ENCODE measurements at regions not wholly inside any gene's neighbourhood (a gene's known extent, or its start where the extent isn't known, plus 50 kb on each side); places are given as distances from the start of the nearest gene placed in this dataset.
"Not testable (repeated sequence)": the region's sequence is repeated elsewhere in the genome, so short reads cannot be mapped to it uniquely, and the experiment has no call there.

DNA sequence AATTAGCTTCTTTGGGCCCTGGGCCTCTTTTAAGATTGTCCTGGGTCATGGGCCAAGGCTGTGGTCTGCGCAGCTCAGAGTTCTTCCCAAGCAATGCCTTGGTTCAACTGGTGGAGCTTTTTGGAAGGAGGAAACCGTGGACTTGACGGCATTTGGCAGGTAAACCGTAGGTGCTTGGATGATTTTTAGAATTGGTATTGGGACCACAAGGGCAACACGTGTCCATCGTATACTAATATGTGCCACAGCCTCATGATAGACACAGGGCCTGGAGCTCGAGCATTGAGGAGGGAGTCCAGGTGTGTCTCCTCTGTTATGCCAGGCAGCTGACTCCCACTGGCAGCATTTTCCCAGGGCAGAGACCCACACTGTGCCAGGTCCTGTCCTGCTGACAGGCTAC, 120.9 kb upstream of the PITX1 start:
- no peak for DNase-seq

DNA sequence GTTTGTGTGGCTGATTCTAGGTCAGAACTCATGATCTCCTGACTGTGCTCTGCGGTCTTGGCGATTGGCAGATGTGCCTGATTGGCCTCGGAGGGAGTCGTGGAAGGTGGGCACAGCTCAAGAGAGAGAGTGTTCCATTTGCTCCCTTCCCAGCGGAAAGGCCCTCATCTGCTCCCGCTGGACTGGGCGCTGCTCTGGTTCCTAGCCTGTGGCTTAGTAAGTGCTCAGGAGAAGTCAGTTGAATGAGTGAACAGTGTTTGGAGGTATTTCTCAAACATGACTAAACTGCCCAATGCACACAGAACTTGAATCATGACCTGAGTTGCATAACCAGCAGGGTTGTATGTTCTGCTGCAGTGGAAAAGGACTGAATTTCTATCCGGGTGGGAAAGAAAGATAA, 120.2 kb upstream of the PITX1 start:
- DNase-seq, result no peak

DNA sequence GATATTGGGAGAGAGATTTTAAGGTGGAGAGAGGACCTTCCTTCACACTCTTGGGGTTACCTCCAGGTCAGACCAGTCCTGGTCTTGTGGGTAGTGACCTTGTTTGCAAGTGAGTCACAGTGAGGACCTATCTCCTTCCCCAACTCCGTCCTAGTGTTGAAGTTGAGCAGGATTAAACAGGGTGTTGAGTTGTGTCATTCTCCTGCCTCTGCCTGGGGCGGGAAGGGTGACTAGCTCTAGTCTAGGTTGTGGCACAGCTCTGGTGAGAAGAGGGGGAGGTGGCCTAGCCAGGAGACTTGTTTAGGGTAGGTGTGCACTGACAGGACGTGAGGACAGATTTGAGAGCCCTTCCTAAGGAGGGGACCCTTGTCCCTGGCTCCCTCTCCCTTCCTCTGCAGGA, 119.6 kb upstream of the PITX1 start:
- DNase-seq, result no peak

DNA sequence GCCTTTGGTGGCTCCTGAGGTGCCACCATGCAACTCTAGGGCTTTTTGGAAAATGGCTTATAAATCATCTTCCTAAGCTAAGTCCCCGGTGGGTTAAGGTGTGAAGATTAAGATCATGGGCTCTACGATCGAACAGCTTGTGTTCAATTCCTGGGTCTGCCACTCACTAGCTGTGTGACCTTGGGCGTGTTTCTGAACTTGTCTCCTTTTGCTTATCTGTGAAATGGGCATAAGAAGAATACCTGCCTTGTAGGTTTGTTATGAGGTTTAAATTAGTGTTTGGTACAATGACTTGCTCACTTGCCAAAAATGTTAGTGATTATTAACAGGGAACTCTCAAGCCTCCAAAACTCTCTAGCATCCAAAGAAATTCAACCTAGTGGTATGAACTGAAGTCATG, 119.2 kb upstream of the PITX1 start:
- DNase-seq, result no peak

DNA sequence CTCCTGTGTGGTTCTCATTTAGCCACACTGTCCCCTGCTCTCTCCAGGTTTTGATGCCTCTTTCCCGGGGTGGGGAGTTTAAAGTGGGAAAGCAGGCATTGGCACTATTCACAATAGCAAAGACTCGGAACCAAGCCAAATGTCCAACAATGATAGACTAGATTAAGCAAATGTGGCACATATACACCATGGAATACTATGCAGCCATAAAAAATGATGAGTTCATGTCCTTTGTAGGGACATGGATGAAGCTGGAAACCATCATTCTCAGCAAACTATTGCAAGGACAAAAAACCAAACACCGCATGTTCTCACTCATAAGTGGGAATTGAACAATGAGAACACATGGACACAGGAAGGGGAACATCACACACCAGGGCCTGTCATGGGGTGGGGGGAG, 117.6 kb upstream of the PITX1 start:
- not testable (repeated sequence) for DNase-seq

DNA sequence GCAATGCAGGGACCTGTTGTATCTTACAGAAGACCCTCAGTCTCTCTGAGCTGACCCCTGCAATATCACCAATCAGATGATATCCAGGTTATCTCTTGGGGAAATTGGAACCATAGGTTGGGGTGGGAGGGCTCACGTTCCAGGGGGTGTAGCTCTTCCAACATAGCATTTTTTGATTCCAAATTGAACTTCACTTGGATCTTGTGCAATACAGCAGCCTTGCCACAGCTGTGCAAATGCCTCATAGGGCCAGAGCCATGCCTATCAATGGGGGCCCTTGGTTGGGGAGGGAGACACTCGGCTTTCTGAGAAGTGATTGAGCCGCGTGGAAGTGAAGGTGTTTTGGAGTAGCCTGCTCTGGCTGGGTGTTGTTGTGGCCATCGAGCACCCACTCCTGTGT, 117.2 kb upstream of the PITX1 start:
- no peak for DNase-seq

DNA sequence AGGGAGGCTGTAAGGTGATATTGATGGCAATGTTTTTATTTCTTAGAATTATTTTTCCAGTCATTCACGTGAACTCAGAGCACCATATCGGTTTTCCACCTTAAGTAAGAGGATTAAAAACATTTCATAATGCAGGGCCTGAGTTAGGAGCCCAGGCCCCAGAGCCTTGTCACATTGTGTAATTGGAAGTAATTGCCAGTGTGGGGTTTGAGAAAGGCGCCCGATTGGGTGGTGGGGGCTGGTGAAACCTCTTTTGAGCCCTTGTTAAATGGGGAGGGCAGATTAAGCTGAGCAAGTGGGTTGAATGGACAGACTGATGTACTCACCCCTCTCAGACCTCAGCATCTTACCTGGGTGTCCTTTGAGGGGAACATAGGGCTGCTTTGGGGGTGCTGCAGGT, 116.7 kb upstream of the PITX1 start:
- DNase-seq, result no peak

DNA sequence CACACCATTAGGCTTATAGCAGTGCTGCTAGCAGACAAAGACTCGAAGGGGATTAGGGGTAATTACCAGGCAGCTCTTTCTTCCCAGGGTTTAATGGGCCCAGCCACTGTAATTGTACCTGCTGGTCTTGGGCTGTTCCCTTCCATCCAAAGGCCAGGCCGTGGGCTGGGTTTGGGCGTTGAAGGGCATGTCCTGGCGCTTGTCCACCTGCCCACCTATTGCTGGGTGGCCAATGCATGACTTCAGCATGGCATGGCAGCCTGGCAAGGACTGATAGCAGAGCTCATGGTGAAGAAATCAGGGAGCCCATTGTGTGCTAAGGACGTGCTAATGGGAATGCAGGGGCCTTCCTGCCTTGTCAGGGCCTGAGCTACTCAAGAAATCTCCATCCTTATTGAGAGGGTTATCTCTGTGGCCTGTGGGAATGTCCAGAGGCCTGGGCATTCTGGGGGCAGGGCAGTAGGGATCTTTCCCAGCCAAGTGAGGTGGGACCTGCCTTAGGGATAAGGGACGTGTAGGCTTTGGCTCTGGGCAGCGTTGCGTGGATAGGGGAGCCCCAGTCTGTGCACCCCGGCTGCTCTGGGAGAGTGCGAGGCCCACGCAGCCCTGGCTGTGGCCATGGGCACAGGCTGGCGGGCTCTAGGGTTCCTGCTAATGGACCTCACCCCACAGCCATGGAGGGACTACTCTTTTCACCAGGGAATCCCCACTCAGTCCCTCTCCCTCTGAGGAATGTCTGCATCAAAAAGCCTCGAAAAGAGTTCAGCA, 116.1 kb upstream of the PITX1 start:
- no peak for DNase-seq

DNA sequence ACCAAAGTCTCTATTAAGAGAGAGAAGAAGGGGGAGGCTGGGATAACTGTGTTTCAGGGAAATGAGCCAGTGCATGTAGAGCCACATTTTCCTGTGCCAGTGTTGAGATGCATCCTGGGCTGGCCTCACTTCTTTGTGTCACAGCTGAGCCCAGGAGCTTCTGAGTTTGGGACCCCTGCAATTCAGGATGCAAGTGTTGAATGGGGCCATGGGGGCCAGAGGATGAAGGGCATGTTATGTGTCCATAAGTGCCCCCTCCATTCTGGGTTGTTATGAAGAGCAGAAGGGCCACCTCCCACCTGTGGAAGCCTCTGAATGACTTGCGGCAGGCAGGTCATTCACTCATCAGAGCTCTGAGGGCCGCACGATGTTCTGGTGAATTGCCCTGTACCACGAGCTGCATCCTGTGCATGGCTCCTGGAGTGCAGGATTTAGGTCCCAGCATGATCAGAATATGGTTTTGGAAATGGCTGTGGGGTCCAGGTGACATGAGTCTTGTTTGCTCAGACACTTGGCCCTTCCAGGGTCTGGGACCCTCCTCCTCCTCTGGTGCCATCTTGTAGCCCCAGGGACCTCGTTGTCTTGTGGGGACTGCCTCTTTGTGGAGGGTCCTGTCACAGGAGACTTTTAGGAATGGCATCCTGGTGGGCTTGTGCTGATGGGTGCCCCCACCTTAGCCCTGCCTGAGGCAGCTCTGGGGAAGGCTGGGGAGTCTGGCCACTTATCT, 115.4 kb upstream of the PITX1 start:
- no peak for DNase-seq

DNA sequence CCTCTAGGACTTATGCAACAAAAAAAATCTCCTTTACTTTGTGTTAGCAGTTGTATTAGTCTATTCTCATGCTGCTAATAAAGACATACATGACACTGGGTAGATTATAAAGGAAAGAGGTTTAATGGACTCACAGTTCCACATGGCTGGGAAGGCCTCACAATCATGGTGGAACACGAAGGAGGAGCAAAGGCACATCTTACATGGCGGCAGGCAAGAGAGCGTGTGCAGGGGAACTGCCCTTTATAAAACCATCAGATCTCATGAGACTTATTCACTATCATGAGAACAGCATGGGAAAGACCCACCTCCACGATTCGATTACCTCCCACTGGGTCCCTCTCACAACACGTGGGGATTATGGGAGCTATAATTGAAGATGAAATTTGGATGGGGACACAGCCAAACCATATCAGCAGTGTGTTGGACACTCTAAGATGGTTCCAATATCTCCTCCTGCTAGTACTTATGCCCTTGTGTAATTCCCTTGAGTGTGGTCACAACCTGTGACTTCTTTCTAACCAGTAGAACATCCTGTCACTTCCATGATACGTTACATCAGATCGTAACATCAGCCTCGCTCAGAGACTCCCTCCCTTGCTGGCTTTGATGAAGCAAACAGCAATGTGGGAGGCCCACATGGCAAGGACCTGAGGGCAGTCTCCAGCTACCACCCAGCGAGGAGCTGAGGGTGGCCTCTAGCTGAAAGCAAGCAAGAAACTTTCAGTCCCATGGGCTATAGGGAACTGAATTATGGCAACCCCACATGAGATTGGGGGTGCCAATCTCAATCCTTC, 113.5 kb upstream of the PITX1 start:
- DNase-seq, result no peak

DNA sequence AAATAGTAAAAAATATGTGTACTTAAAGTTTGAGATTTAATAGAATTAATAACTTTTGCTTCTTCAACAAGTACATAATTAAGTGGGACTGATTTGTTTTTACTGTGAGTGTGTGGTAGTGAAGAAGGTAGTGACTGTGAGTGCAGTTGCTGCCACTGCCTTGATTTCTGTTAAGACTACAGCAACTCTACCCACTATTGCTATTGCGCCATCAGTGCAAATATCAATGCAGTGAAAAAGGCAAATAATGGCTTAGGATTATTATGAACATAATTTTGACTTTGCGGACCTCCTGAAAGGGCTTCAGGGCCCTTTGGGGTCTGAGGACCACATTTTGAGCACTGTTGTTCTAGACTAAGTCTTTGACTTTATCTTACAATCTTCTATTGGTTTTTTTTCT, 112.0 kb upstream of the PITX1 start:
- DNase-seq, result no peak

DNA sequence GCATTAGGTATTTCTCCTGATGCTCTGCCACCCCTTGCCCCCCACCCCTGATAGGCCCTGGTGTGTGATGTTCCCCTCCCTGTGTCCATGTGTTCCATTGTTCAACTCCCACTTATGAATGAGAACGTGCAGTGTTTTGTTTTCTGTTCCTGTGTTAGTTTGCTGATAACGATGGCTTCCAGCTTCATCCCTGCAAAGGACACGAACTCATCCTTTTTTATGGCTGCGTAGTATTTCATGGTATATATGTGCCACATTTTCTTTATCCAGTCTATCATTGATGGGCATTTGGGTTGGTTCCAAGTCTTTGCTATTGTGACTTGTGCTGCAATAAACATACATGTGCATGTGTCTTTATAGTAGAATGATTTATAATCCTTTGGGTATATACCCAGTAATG, 109.7 kb upstream of the PITX1 start:
- DNase-seq, result not testable (repeated sequence)

DNA sequence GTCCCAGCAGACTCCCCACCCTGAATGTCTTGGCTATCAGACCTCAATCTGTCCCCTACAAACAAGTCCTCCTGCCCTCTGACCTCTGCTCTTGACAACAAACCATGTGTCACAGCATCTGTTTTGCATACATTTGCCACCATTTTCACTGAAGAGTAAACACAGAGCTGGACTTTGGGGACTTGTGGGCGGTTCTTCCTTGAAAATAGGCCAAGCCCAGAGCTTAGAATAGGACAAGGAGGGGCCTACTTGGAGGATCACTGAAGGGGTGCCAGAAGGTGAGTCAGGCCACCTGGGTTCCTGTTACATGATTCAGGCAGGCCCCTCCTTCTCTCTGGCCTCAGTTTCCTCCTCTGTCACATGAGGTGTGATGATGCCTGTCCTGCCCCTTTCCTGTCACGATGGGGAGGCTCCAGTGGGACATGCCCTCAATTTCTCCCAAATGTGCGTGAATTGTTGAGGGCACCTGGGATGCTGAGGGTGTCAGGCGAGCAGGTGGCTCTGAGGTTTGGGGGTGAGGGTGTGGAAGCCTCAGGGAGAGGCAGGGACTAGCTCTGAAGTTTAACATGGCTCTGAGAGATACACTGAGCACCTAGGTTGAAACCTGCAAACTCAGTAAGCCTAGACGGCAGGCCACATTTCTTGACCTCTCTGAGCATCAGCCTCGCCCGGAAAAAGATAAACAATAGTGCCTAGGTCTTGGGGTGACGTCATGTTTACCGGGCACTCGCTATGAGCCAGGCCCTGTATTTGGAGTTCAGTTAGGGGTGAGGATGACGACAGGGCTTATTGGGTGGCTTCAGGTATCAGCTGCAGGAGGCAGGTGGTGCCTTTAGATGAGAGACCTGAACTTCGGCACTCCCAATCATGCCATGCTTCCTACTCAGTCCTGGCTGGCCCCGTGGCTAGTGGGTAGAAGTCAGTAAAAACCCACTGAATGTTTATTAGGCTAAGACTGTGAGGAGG, 107.6 kb upstream of the PITX1 start:
- DNase-seq, result no peak

DNA sequence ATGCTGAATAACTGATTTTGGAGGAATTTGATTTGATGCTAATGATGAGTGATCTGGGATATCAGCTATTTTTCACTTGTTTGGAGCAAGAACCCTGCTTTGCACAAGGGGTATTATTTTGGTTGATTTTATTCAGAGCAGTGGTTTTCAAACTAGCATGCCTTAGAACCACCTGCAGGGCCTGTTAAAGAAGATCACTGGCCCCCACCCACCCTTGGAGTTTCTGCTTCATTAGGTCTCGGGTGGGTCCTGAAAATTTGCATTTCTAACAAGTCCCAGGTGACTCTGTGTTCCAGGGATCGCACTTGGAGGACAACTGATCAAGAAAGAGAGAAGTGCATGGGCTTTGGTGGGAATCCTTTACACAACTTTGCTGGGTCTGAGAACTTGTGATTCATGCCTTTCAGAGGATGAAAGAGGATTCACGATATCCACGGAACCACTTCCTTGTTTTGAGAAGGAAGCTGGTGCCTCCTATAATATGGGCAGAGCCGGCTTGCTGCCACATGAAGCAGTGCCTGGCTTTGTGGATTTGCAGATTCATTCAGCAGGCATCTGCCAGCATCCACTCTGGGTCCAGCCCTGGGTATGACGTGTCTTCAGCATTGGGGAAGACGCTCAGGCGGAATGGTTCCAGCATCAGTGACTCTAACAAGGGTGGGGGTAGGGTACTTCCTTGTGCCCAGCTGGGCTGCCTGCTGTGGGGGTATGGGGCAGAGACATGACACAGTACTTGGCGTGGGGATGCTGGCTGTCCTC, 106.6 kb upstream of the PITX1 start:
- DNase-seq, result no peak

DNA sequence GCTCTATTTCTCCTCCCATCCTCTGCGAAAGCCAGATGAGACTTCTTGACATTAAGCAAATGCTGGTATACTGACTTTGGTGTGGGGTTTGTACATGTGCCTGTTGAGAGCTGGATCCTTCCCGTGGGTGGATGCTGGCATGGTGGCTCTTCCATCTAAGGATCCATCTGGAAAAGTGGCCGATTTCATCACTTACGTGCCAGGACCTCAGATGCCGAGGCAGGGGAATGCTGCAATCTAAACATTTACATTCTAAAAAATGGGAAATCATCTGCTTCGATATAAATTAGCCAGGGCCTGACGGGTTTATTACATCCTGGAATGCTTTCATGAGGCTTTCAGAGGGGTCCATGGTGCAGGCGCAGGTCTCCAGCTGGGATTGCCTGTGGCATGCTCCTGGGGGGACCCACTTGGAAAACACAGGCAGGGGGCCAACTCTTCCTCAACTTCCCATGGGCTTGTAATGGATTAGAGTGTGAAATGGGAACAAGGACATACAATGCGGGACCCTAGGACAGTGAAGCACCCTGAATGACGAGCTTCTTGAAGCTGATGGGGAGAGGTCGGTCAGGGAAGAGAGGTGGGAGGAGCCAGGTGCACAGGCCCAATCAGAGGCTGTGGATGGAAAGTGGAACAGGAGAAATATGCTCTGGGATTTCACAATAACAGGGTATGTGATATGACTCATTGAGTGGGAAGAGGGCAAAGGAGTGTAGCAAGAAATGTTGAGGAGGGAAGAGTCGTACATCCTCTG, 105.5 kb upstream of the PITX1 start:
- no peak for DNase-seq

DNA sequence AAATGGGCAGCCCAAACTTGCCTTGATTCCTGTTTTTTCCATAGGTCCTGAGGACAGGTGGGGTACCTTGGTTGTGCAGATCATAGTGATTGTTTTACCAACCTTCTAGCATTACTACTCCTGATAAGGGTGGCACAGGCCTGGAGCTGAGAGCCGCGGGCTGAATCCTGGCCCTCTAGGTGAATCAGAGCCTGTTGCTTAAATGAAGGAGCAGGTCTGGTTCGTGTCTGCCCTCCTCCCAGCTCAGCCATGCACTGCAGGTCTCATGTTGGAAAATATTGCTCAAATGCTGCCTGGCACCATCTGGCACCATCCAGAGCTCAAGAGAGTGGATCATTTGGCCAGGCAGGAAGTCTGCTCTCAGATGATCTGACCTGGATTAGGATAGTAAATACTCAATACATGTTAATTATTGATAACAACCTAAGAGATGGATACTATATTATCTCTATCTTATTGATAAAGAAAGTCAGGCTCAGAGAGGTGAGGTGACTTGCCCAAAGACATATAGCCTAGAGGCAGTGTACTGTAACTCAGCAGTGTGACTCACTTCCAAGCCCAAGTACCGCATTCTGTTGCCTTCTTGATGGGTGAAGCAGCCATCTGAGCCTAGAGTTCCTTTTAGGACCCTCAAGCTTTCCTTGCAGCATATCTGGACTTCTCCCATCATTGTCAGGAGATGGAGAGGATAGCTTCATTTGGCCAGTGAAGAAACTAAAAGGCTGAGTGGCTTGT, 104.3 kb upstream of the PITX1 start:
- no peak for DNase-seq

DNA sequence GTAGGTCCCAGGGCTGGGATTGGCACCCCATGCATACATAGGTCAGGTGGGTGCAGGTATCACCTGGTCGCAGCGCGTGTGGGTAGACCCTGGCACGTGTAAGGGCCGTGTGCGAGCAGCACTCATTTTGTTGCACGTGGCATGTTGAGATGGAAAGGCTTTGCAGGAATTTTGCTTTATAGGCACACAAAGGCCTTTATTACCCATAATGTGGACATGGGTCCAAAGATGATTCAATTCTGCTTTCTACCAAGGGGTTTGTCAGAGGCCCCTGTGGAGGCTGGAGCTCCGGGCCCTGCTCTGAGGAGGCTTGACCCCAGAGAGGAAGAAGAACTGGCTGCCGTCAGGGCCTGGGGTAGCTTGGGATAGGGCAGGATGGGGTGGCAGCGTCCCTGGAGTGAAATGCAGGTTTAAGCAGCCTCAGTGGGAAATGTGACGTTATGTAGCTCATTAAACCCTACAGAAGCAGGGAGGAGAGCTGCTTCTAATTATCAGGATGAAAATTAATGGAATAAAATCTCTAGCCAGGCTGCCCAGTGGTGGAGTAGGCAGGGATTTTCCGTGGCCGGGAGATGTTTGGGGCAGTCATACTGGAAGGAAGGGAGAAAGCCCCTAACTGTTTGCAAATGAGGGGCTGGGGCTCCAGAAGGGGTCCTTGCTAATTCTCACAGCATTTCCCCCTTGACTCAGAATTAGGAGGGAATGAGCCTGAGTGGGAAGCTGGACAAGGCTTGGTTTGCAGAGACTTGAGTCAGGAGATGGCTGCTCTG, 103.3 kb upstream of the PITX1 start:
- no peak for DNase-seq

DNA sequence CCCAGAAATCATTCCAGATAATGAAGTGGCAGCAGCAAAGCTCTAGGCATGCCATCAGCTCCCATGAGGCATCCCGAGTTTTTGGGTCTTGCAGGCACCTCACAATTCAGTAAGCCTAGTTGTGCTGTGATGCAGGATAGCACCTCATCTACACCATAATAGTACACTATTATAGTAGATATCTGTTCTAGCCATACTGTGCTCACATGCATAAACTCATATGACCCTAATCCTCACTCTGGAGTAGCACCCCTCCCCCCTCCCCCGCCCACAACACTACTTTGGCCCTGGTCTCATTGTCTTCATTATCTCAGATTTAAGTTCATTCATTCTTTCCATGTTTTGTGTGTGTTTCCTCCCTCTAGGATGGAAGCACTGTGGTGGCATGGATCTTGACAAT, 102.5 kb upstream of the PITX1 start:
- DNase-seq, result no peak

DNA sequence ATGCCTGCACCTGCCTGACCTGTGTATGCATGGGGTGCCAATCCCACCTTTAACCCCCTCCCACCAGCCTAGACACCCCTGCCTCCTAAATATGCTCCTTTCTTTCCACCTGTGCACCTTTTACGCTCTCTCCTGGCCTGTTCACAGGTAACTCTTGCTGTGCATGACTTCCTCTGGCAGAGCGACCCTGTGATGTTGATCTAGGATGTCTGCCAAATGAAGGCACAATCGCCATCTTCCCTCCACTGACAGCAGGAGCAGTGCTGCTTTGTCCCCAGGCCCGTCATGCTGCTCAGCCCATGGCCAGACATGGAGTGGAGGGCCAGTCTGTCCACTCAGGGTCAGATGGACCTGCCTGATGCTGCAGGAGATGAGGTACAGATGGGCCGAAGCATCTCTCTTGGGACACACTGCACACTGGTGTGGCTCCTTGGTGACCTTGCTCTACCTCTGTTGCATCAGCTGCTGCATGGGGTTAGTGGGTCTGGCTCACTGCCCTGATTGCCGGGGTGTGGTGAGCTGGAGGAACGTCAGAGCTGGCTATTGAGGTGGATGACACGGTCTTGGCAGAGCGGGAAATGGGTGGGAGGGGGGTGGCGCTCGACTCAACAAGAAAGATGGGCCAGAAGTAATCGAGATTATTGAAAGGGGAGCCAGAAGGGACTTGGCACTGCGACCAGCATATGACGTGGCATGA, 101.7 kb upstream of the PITX1 start:
- DNase-seq, result no peak
